ENCODE measurements at regions not wholly inside any gene's neighbourhood (a gene's known extent, or its start where the extent isn't known, plus 50 kb on each side); places are given as distances from the start of the nearest gene placed in this dataset.

- intact Hi-C loops (cut with micrococcal nuclease), result loop anchor here (5.0 kb wide), 3 partner anchors 125 to 545 kb away; partner anchors contain the start of gene ANO6
Measured at GRCh38 chr12:45666816-45667215, 62.7 kb upstream of the ARID2 start.

- intact Hi-C loops (cut with micrococcal nuclease), result loop anchor here (2.0 to 5.0 kb wide), 4 partner anchors 125 to 545 kb away; partner anchors contain the start of genes ANO6 and SCAF11
Measured at GRCh38 chr12:45667761-45668160, 61.7 kb upstream of the ARID2 start.

- intact Hi-C loops (cut with micrococcal nuclease), result loop anchor here (1.0 to 5.0 kb wide), 5 partner anchors 57 to 544 kb away; partner anchors contain the start of genes ANO6 and SCAF11
Measured at GRCh38 chr12:45668641-45669040, 60.9 kb upstream of the ARID2 start.

- intact Hi-C loops (cut with micrococcal nuclease), result loop anchor here (1.0 to 5.0 kb wide), 5 partner anchors 56 to 543 kb away; partner anchors contain the start of genes ANO6 and SCAF11
Measured at GRCh38 chr12:45669093-45669492, 60.4 kb upstream of the ARID2 start.

- intact Hi-C loops (cut with micrococcal nuclease), result loop anchor here (1.0 to 5.0 kb wide), 7 partner anchors 14 to 599 kb away; partner anchors contain the start of genes ANO6, SCAF11 and SLC38A1
Measured at GRCh38 chr12:45669792-45670191, 59.7 kb upstream of the ARID2 start.

GRCh38 chr12:45670346-45671065 is 59.0 kb upstream of the ARID2 start:
- intact Hi-C loops (cut with micrococcal nuclease), result loop anchor here (1.0 to 2.0 kb wide), 2 partner anchors 15 to 598 kb away; partner anchors contain the start of gene SLC38A1

- intact Hi-C loops (cut with micrococcal nuclease), result loop anchor here (2.0 kb wide), 1 partner anchor 598 kb away; the partner anchor contains the start of gene SLC38A1
Measured at GRCh38 chr12:45671254-45671653, 58.3 kb upstream of the ARID2 start.

GRCh38 chr12:45674181-45674977 is 55.1 kb upstream of the ARID2 start:
- intact Hi-C loops (cut with micrococcal nuclease), result no loop called here

- intact Hi-C loops (cut with micrococcal nuclease), result no loop called here
Measured at GRCh38 chr12:45675534-45675933, 54.0 kb upstream of the ARID2 start.

Data from T-helper 1 cell treated with Interleukin-12 subunit alpha and Interleukin-12 subunit beta and Interleukin-4 antibody, amounts not matched to agents 30 ng/mL and 1 ng/mL, for 36 hours (primary cell).